A673 (cell line): ENCODE measurements at regions not wholly inside any gene's neighbourhood (a gene's known extent, or its start where the extent isn't known, plus 50 kb on each side); places are given as distances from the start of the nearest gene placed in this dataset.

Experiments
- BruUV-seq: library from RNA; stranded (reverse); fragments of 400-500 nt; replicated peaks from 2 replicates; lab custom pipeline; 2021; lab: Mats Ljungman, UMichigan
- CTCF ChIA-PET: fragments of 300-600 bp; sonication (Branson Sonifier 250); formaldehyde crosslinking; loops from one replicate; lab custom pipeline; 2022; ENCODE audit warnings: antibody characterized with exemption; lab: Charles Lee
- POLR2A ChIA-PET: fragments of 300-600 bp; sonication (Branson Sonifier 250); formaldehyde crosslinking; loops from one replicate; lab custom pipeline; 2022; ENCODE audit warnings: antibody characterized with exemption; ENCODE audit not compliant: low non-redundant PET; lab: Charles Lee
- DNase-seq: peaks from one replicate; pipeline ENCODE4 v3.0.0-alpha.2; 2015; ENCODE audit warnings: low spot score
- H3K27ac ChIP-seq: fragments of 200-600 bp; sonication (generic); 2 replicates; pipeline ENCODE4 v1.5.1; 2016; ENCODE audit warnings: mixed run types, low read depth, mild to moderate bottlenecking, mixed read lengths, antibody characterized with exemption, low read length; ENCODE audit not compliant: poor library complexity, severe bottlenecking
- H3K27me3 ChIP-seq: fragments of 200-600 bp; sonication (generic); replicated peaks from 2 replicates; pipeline ENCODE4 v1.6.1; 2017; ENCODE audit warnings: mixed run types, low read depth, mild to moderate bottlenecking, mixed read lengths, antibody characterized with exemption, low read length; ENCODE audit not compliant: insufficient read depth, poor library complexity
- H3K36me3 ChIP-seq: fragments of 200-600 bp; sonication (generic); 2 replicates; pipeline ENCODE4 v1.6.1; 2016; ENCODE audit warnings: mixed run types, mild to moderate bottlenecking, mixed read lengths, antibody characterized with exemption, low read length; ENCODE audit not compliant: insufficient read depth, poor library complexity, severe bottlenecking
- H3K4me1 ChIP-seq: fragments of 200-600 bp; sonication (generic); 2 replicates; pipeline ENCODE4 v1.6.1; 2017; ENCODE audit warnings: mixed run types, mild to moderate bottlenecking, mixed read lengths, antibody characterized with exemption, low read length; ENCODE audit not compliant: insufficient read depth, poor library complexity, severe bottlenecking
- H3K4me3 ChIP-seq: fragments of 200-600 bp; sonication (generic); 2 replicates; pipeline ENCODE4 v1.5.1; 2016; ENCODE audit warnings: low read depth, mixed run types, mild to moderate bottlenecking, mixed read lengths, low read length; ENCODE audit not compliant: poor library complexity, severe bottlenecking
- H3K9me3 ChIP-seq: fragments of 200-600 bp; sonication (generic); 2 replicates; pipeline ENCODE4 v1.6.1; 2016; ENCODE audit warnings: mixed run types, low read depth, mild to moderate bottlenecking, mixed read lengths, antibody characterized with exemption, low read length; ENCODE audit not compliant: poor library complexity, severe bottlenecking
- CTCF ChIP-seq: fragments of 300-800, 200-600 bp; sonication (generic); conservative IDR thresholded peaks from 2 replicates; pipeline ENCODE4 v1.5.1; 2017; ENCODE audit warnings: low read depth, mild to moderate bottlenecking, antibody characterized with exemption, low read length, moderate library complexity, mixed read lengths
- EZH2 ChIP-seq: fragments of 200-600 bp; sonication (generic); IDR thresholded peaks from 2 replicates; pipeline ENCODE4 v1.6.1; 2017; ENCODE audit warnings: borderline replicate concordance, low read depth, mild to moderate bottlenecking, mixed read lengths, antibody characterized with exemption, low read length; ENCODE audit not compliant: poor library complexity, severe bottlenecking
- intact Hi-C: fragments of 100-400 bp; cut with micrococcal nuclease; formaldehyde crosslinking; loops from one replicate; pipeline ENCODE4 v1.10.0; 2022; ENCODE audit not compliant: unreplicated experiment

GRCh38 chr12:130240831-130241590 is 78.7 kb downstream of the FZD10 start:
- peaks cover 9% of the 10 kb centered on the region for H3K27me3 ChIP-seq
- intact Hi-C loops = no loop called here
- no peak overlapping the region for H3K4me3 ChIP-seq
- no peaks in the 10 kb centered on the region for H3K4me1 ChIP-seq
- CTCF ChIA-PET = no interaction called here
- H3K36me3 ChIP-seq = no peaks in the 10 kb centered on the region
- POLR2A ChIA-PET = no interaction called here
- no peak for TF ChIP-seq CTCF
- TF ChIP-seq EZH2 = no peak
- DNase-seq = no peak
- H3K9me3 ChIP-seq = no peaks in the 10 kb centered on the region
- BruUV-seq = no TSS peak
- no peak overlapping the region for H3K27ac ChIP-seq

- H3K36me3 ChIP-seq = no peaks in the 10 kb centered on the region
- TF ChIP-seq CTCF (no peak), EZH2 (no peak)
- POLR2A ChIA-PET = no interaction called here
- no peaks in the 10 kb centered on the region for H3K9me3 ChIP-seq
- intact Hi-C loops = no loop called here
- no TSS peak for BruUV-seq
- peaks cover 4% of the 10 kb centered on the region for H3K27me3 ChIP-seq
- CTCF ChIA-PET = no interaction called here
- H3K4me3 ChIP-seq = no peak overlapping the region
- H3K27ac ChIP-seq = no peak overlapping the region
- DNase-seq = no peak
- no peaks in the 10 kb centered on the region for H3K4me1 ChIP-seq
These were observed 80.2 kb downstream of the FZD10 start for GRCh38 chr12:130242506-130242905.

- Histone ChIP-seq H3K27ac (no peak overlapping the region), H3K36me3 (no peaks in the 10 kb centered on the region), H3K9me3 (no peaks in the 10 kb centered on the region), H3K4me3 (no peak overlapping the region), H3K27me3 (peaks cover 4% of the 10 kb centered on the region), H3K4me1 (no peaks in the 10 kb centered on the region)
- DNase-seq = no peak
- CTCF ChIA-PET = no interaction called here
- POLR2A ChIA-PET = no interaction called here
- intact Hi-C loops = no loop called here
- BruUV-seq = no TSS peak
- no peak for TF ChIP-seq EZH2
- TF ChIP-seq CTCF = no peak
These were observed 83.0 kb downstream of the FZD10 start for GRCh38 chr12:130245251-130245650.
